ENCODE measurements at regions not wholly inside any gene's neighbourhood (a gene's known extent, or its start where the extent isn't known, plus 50 kb on each side); places are given as distances from the start of the nearest gene placed in this dataset.
"Not testable (repeated sequence)": the region's sequence is repeated elsewhere in the genome, so short reads cannot be mapped to it uniquely, and the experiment has no call there.

- Mint-ChIP-seq H3K9me3 (peaks cover 2 to 6% of the 10 kb centered on the region in 2 donors), H3K27ac (no peak overlapping the region), H3K27me3 (ENCODE audit: low read depth in 2 of 2) (peaks cover 0 to 7% of the 10 kb centered on the region in 2 donors), H3K36me3 (peaks cover 14% of the 10 kb centered on the region), H3K4me1 (no peaks in the 10 kb centered on the region), H3K4me3 (no peak overlapping the region)
- ATAC-seq = no peak
- TF ChIP-seq, protein P1, sequence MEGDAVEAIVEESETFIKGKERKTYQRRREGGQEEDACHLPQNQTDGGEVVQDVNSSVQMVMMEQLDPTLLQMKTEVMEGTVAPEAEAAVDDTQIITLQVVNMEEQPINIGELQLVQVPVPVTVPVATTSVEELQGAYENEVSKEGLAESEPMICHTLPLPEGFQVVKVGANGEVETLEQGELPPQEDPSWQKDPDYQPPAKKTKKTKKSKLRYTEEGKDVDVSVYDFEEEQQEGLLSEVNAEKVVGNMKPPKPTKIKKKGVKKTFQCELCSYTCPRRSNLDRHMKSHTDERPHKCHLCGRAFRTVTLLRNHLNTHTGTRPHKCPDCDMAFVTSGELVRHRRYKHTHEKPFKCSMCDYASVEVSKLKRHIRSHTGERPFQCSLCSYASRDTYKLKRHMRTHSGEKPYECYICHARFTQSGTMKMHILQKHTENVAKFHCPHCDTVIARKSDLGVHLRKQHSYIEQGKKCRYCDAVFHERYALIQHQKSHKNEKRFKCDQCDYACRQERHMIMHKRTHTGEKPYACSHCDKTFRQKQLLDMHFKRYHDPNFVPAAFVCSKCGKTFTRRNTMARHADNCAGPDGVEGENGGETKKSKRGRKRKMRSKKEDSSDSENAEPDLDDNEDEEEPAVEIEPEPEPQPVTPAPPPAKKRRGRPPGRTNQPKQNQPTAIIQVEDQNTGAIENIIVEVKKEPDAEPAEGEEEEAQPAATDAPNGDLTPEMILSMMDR (IDR thresholded peaks at IDR 0.05) = no peak
- H3K27me3 ChIP-seq (ENCODE audit: control insufficient read depth, insufficient read depth, low read length) = peaks cover 5% of the 10 kb centered on the region
- H3K36me3 ChIP-seq (ENCODE audit: control insufficient read depth, insufficient read depth, low read length) = no peaks in the 10 kb centered on the region
- no peak for DNase-seq
- H3K27ac ChIP-seq (ENCODE audit: low read length) = no peak overlapping the region
- intact Hi-C loops (cut with micrococcal nuclease) = no loop called here
- 44% methylated on average over 1 of the region's 1 CpG for WGBS (ENCODE audit: insufficient coverage)
- no peaks in the 10 kb centered on the region for H3K4me1 ChIP-seq (ENCODE audit: control insufficient read depth, insufficient read depth, low read length)
- no peak overlapping the region for H3K4me3 ChIP-seq (ENCODE audit: low read length)
- no peaks in the 10 kb centered on the region for H3K9me3 ChIP-seq (ENCODE audit: control insufficient read depth, insufficient read depth, low read length)
Observed at GRCh38 chr2:83990636-83991035, 468.4 kb downstream of the SUCLG1 start.

DNA sequence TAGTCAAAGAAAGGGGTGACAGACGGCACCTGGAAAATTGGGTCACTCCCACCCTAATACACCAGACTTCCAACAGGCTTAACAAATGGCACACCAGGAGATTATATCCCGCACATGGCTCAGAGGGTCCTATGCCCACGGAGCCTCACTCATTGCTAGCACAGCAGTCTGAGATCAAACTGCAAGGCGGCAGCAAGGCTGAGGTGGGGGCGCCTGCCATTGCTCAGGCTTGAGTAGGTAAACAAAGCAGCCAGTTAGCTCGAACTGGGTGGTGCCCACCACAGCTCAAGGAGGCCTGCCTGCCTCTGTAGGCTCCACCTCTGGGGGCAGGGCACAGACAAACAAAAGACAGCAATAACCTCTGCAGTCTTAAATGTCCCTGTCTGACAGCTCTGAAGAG, 482.5 kb downstream of the SUCLG1 start:
- H3K36me3 Mint-ChIP-seq; H3K27me3 Mint-ChIP-seq (ENCODE audit: low read depth in 2 of 2); intact Hi-C loops (cut with micrococcal nuclease); H3K27ac Mint-ChIP-seq; DNase-seq; H3K4me1 ChIP-seq (ENCODE audit: control insufficient read depth, insufficient read depth, low read length); H3K36me3 ChIP-seq (ENCODE audit: control insufficient read depth, insufficient read depth, low read length); H3K4me1 Mint-ChIP-seq; H3K9me3 ChIP-seq (ENCODE audit: control insufficient read depth, insufficient read depth, low read length); H3K27ac ChIP-seq (ENCODE audit: low read length); ATAC-seq; H3K27me3 ChIP-seq (ENCODE audit: control insufficient read depth, insufficient read depth, low read length); H3K4me3 Mint-ChIP-seq; H3K4me3 ChIP-seq (ENCODE audit: low read length): not testable (repeated sequence)
- 79% methylated on average over 6 of the region's 6 CpGs for WGBS (ENCODE audit: insufficient coverage)
- peaks cover 6 to 11% of the 10 kb centered on the region in 2 donors for H3K9me3 Mint-ChIP-seq

DNA sequence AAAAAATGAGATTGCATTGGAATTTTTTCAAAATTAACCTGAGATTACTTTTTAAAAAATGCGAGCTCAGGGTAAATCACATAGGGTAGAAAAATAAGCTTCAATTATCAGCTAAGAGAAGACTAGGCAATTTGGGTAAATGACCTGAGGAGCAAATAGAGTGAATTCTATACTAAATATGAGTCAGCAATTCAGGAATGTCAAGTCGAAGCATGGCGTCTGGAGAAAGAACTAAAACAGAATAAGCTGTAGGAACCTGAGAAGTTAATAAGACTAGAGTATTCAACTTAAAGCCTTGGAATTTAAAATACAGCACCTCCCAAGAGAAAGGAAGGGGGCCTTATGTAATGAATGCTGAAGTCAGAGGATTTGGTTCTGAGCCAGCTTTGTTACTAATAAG, 487.0 kb downstream of the SUCLG1 start:
- no peak for ATAC-seq
- Histone ChIP-seq H3K4me1 (ENCODE audit: control insufficient read depth, insufficient read depth, low read length) (no peaks in the 10 kb centered on the region), H3K9me3 (ENCODE audit: control insufficient read depth, insufficient read depth, low read length) (no peaks in the 10 kb centered on the region), H3K4me3 (ENCODE audit: low read length) (no peak overlapping the region), H3K36me3 (ENCODE audit: control insufficient read depth, insufficient read depth, low read length) (no peaks in the 10 kb centered on the region), H3K27me3 (ENCODE audit: control insufficient read depth, insufficient read depth, low read length) (no peaks in the 10 kb centered on the region), H3K27ac (ENCODE audit: low read length) (no peak overlapping the region)
- DNase-seq = no peak
- 95% methylated on average over 2 of the region's 3 CpGs for WGBS (ENCODE audit: insufficient coverage)
- intact Hi-C loops (cut with micrococcal nuclease) = no loop called here
- Mint-ChIP-seq H3K27me3 (ENCODE audit: low read depth in 2 of 2) (no peaks in the 10 kb centered on the region), H3K4me1 (no peaks in the 10 kb centered on the region), H3K27ac (no peak overlapping the region), H3K36me3 (no peaks in the 10 kb centered on the region), H3K4me3 (no peak overlapping the region), H3K9me3 (peaks cover 7 to 12% of the 10 kb centered on the region in 2 donors)
- TF ChIP-seq, protein P1 (IDR thresholded peaks at IDR 0.05) = no peak

DNA sequence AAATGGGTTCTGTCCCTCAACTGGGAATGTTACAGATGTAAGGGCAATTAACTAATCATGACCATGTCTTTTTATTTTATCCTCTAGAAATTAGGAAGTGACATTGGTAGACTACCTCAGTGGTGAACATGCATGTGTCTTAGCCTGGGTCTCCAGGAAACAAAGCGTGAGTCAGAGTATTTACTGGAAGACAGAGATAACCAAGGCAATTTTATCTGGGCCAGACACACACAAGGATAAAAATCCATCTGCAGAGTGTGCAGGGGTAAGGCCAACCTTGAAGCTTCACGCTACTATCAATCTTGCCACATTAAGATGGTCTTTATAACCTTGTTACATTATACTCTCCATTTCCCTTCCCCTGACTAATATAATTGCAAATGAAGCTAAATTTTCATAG, 487.5 kb downstream of the SUCLG1 start:
- ATAC-seq (no peak), DNase-seq (no peak)
- Mint-ChIP-seq H3K36me3 (no peaks in the 10 kb centered on the region), H3K4me3 (no peak overlapping the region), H3K9me3 (peaks cover 7 to 14% of the 10 kb centered on the region in 2 donors), H3K27me3 (ENCODE audit: low read depth in 2 of 2) (no peaks in the 10 kb centered on the region), H3K4me1 (no peaks in the 10 kb centered on the region), H3K27ac (no peak overlapping the region)
- Histone ChIP-seq H3K36me3 (ENCODE audit: control insufficient read depth, insufficient read depth, low read length) (no peaks in the 10 kb centered on the region), H3K27me3 (ENCODE audit: control insufficient read depth, insufficient read depth, low read length) (no peaks in the 10 kb centered on the region), H3K9me3 (ENCODE audit: control insufficient read depth, insufficient read depth, low read length) (no peaks in the 10 kb centered on the region), H3K27ac (ENCODE audit: low read length) (no peak overlapping the region), H3K4me3 (ENCODE audit: low read length) (no peak overlapping the region), H3K4me1 (ENCODE audit: control insufficient read depth, insufficient read depth, low read length) (no peaks in the 10 kb centered on the region)
- intact Hi-C loops (cut with micrococcal nuclease) = no loop called here
- WGBS (ENCODE audit: insufficient coverage) = 59% methylated on average over 2 of the region's 2 CpGs
- TF ChIP-seq, protein P1 (IDR thresholded peaks at IDR 0.05) = no peak

Measured in natural killer cell (primary cell).